MM.1S (cell line): ENCODE measurements at regions not wholly inside any gene's neighbourhood (a gene's known extent, or its start where the extent isn't known, plus 50 kb on each side); places are given as distances from the start of the nearest gene placed in this dataset.

Experiments
- DNase-seq: peaks from one replicate; pipeline ENCODE4 v3.0.0-alpha.2; 2015
- H2AFZ ChIP-seq: fragments of 300-600 bp; sonication (generic); 2 replicates; pipeline ENCODE4 v1.6.0; 2016; ENCODE audit warnings: antibody characterized with exemption, low read length
- H3F3A ChIP-seq: fragments of 300-600 bp; sonication (generic); 2 replicates; pipeline ENCODE4 v1.6.1; 2016; ENCODE audit warnings: mild to moderate bottlenecking, antibody characterized with exemption, low read length, moderate library complexity, mixed read lengths; ENCODE audit not compliant: insufficient read depth
- H3K27ac ChIP-seq: fragments of 300-600 bp; sonication (generic); 2 replicates; pipeline ENCODE4 v1.5.1; 2016; ENCODE audit warnings: mild to moderate bottlenecking, low read length
- H3K27me3 ChIP-seq: fragments of 300-600 bp; sonication (generic); replicated peaks from 2 replicates; pipeline ENCODE4 v1.6.0; 2016; ENCODE audit warnings: low read length; ENCODE audit not compliant: insufficient read depth
- H3K36me3 ChIP-seq: fragments of 300-600 bp; sonication (generic); replicated peaks from 2 replicates; pipeline ENCODE4 v1.6.1; 2016; ENCODE audit warnings: mild to moderate bottlenecking, low read length, mixed read lengths; ENCODE audit not compliant: insufficient read depth
- H3K4me1 ChIP-seq: fragments of 300-600 bp; sonication (generic); 2 replicates; pipeline ENCODE4 v1.6.1; 2016; ENCODE audit warnings: low read length, mixed read lengths
- H3K4me2 ChIP-seq: fragments of 300-600 bp; sonication (generic); 2 replicates; pipeline ENCODE4 v1.6.0; 2016; ENCODE audit warnings: low read depth, low read length
- H3K4me3 ChIP-seq: fragments of 300-600 bp; sonication (generic); 2 replicates; pipeline ENCODE4 v1.5.1; 2016; ENCODE audit warnings: low read length, mixed read lengths
- H3K79me2 ChIP-seq: fragments of 300-600 bp; sonication (generic); 2 replicates; pipeline ENCODE4 v1.6.1; 2016; ENCODE audit warnings: mixed run types, low read length, mixed read lengths
- H3K9ac ChIP-seq: fragments of 300-600 bp; sonication (generic); 2 replicates; pipeline ENCODE4 v1.6.1; 2016; ENCODE audit warnings: low read length, mixed read lengths
- H3K9me2 ChIP-seq: fragments of 300-600 bp; sonication (generic); replicated peaks from 2 replicates; pipeline ENCODE4 v1.6.1; 2016; ENCODE audit warnings: mild to moderate bottlenecking, low read length, mixed read lengths; ENCODE audit not compliant: insufficient read depth
- H3K9me3 ChIP-seq: fragments of 300-600 bp; sonication (generic); replicated peaks from 2 replicates; pipeline ENCODE4 v1.6.1; 2016; ENCODE audit warnings: mild to moderate bottlenecking, low read length, mixed read lengths; ENCODE audit not compliant: insufficient read depth
- H4K20me1 ChIP-seq: fragments of 300-600 bp; sonication (generic); 2 replicates; pipeline ENCODE4 v1.6.1; 2016; ENCODE audit warnings: mild to moderate bottlenecking, low read length, moderate library complexity, mixed read lengths; ENCODE audit not compliant: insufficient read depth
- EZH2 ChIP-seq: fragments of 300-600 bp; sonication (generic); optimal IDR thresholded peaks from 2 replicates; pipeline ENCODE3; 2017; ENCODE audit warnings: low read depth, mild to moderate bottlenecking, antibody characterized with exemption, low read length, mixed read lengths
- EZH2phosphoT487 ChIP-seq: fragments of 300-600 bp; sonication (generic); IDR thresholded peaks from 2 replicates; pipeline ENCODE4 v1.6.1; 2018; ENCODE audit warnings: antibody characterized with exemption, low read length
- TF ChIP-seq, protein P1 (sequence below): fragments of 300-600 bp; sonication (generic); IDR thresholded peaks from 2 replicates; pipeline ENCODE4 v1.5.1; 2016; ENCODE audit warnings: antibody characterized with exemption, low read length, mixed read lengths

DNA sequence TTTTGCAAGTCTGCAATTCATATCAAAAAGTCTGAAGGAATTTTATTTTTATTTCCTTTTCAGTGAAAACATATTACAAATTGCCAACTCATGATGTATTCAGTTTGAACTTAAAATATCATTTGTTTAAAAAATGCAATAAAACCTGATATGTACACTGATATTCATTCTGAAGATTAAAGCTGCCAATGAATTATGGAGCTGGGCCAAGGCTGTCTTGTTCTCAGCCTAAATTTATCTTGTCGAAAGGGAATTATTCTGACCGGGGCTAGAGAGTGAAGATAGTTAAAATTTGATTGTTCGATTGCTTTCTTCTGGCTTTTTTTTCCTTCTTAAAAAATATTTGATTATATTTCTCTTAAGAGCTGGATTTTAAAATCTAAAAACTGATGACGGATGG lies 54.0 kb upstream of the RBFOX1 start:
- Histone ChIP-seq H3K9me2 (no peaks in the 10 kb centered on the region), H3K36me3 (no peaks in the 10 kb centered on the region), H2AFZ (no peak overlapping the region), H3K79me2 (no peaks in the 10 kb centered on the region), H3K9ac (no peak overlapping the region), H3K4me3 (no peak overlapping the region), H3K27ac (no peak overlapping the region), H4K20me1 (no peaks in the 10 kb centered on the region), H3K4me2 (no peak overlapping the region), H3K27me3 (no peaks in the 10 kb centered on the region), H3K4me1 (no peaks in the 10 kb centered on the region), H3F3A (no peaks in the 10 kb centered on the region), H3K9me3 (no peaks in the 10 kb centered on the region)
- no peak for DNase-seq
- TF ChIP-seq EZH2phosphoT487 (no peak), EZH2 (no peak)
- TF ChIP-seq, protein P1, sequence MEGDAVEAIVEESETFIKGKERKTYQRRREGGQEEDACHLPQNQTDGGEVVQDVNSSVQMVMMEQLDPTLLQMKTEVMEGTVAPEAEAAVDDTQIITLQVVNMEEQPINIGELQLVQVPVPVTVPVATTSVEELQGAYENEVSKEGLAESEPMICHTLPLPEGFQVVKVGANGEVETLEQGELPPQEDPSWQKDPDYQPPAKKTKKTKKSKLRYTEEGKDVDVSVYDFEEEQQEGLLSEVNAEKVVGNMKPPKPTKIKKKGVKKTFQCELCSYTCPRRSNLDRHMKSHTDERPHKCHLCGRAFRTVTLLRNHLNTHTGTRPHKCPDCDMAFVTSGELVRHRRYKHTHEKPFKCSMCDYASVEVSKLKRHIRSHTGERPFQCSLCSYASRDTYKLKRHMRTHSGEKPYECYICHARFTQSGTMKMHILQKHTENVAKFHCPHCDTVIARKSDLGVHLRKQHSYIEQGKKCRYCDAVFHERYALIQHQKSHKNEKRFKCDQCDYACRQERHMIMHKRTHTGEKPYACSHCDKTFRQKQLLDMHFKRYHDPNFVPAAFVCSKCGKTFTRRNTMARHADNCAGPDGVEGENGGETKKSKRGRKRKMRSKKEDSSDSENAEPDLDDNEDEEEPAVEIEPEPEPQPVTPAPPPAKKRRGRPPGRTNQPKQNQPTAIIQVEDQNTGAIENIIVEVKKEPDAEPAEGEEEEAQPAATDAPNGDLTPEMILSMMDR = no peak

- Histone ChIP-seq H4K20me1 (no peaks in the 10 kb centered on the region), H3K9me3 (no peaks in the 10 kb centered on the region), H3K4me2 (no peak overlapping the region), H2AFZ (no peak overlapping the region), H3K36me3 (no peaks in the 10 kb centered on the region), H3K4me1 (no peaks in the 10 kb centered on the region), H3K27ac (no peak overlapping the region), H3F3A (no peaks in the 10 kb centered on the region), H3K9me2 (no peaks in the 10 kb centered on the region), H3K9ac (no peak overlapping the region), H3K79me2 (no peaks in the 10 kb centered on the region), H3K4me3 (no peak overlapping the region), H3K27me3 (no peaks in the 10 kb centered on the region)
- no peak for DNase-seq
- TF ChIP-seq EZH2 = no peak
- TF ChIP-seq EZH2phosphoT487 = no peak
- TF ChIP-seq, protein P1 = no peak
Observed at GRCh38 chr16:7272567-7273158, 60.0 kb upstream of the RBFOX1 start.

GRCh38 chr16:7271486-7271885 lies 61.2 kb upstream of the RBFOX1 start:
- H3K27me3 ChIP-seq = no peaks in the 10 kb centered on the region
- H3K9ac ChIP-seq = no peak overlapping the region
- H4K20me1 ChIP-seq = no peaks in the 10 kb centered on the region
- H3K9me3 ChIP-seq = no peaks in the 10 kb centered on the region
- H3F3A ChIP-seq = no peaks in the 10 kb centered on the region
- no peaks in the 10 kb centered on the region for H3K79me2 ChIP-seq
- H3K4me2 ChIP-seq = no peak overlapping the region
- TF ChIP-seq EZH2phosphoT487 (no peak), EZH2 (no peak)
- TF ChIP-seq, protein P1 = no peak
- H2AFZ ChIP-seq = no peak overlapping the region
- H3K36me3 ChIP-seq = no peaks in the 10 kb centered on the region
- H3K27ac ChIP-seq = no peak overlapping the region
- no peak for DNase-seq
- no peaks in the 10 kb centered on the region for H3K9me2 ChIP-seq
- no peak overlapping the region for H3K4me3 ChIP-seq
- no peaks in the 10 kb centered on the region for H3K4me1 ChIP-seq
